ENCODE measurements at regions not wholly inside any gene's neighbourhood (a gene's known extent, or its start where the extent isn't known, plus 50 kb on each side); places are given as distances from the start of the nearest gene placed in this dataset.

DNA sequence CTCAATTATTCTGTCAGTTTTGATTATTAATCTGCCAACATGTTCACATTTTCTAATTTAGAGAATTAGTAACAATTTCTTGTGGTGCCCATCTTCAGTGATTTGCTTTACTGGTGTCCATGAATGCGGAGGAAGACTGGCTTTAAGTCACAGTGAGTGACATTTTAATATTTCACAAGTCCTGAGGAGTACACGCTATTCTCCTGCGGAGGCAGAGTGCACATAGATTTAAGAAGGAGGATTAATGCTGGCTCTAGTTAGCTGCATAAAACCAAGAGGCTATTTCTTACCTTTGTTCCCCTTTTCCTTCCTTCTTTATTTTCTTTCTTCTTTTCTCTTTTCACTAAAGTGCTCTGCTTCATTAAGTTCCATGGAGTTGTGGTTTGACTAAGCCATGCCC is 495.2 kb upstream of the IGFBP7 start:
- FAIRE-seq (no peak), DNase-seq (ENCODE audit: insufficient read length, low spot score) (no peak)
- TF ChIP-seq, protein P1, sequence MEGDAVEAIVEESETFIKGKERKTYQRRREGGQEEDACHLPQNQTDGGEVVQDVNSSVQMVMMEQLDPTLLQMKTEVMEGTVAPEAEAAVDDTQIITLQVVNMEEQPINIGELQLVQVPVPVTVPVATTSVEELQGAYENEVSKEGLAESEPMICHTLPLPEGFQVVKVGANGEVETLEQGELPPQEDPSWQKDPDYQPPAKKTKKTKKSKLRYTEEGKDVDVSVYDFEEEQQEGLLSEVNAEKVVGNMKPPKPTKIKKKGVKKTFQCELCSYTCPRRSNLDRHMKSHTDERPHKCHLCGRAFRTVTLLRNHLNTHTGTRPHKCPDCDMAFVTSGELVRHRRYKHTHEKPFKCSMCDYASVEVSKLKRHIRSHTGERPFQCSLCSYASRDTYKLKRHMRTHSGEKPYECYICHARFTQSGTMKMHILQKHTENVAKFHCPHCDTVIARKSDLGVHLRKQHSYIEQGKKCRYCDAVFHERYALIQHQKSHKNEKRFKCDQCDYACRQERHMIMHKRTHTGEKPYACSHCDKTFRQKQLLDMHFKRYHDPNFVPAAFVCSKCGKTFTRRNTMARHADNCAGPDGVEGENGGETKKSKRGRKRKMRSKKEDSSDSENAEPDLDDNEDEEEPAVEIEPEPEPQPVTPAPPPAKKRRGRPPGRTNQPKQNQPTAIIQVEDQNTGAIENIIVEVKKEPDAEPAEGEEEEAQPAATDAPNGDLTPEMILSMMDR (IDR thresholded peaks at IDR 0.05; ENCODE audit: insufficient read depth, missing control alignments): no peak

- TF ChIP-seq, protein P1 (IDR thresholded peaks at IDR 0.05; ENCODE audit: insufficient read depth, missing control alignments): no peak
- FAIRE-seq (no peak), DNase-seq (ENCODE audit: insufficient read length, low spot score) (no peak)
These were observed 492.0 kb upstream of the IGFBP7 start for GRCh38 chr4:57602141-57602540.

- no peak for DNase-seq (ENCODE audit: insufficient read length, low spot score)
- TF ChIP-seq, protein P1 (IDR thresholded peaks at IDR 0.05; ENCODE audit: insufficient read depth, missing control alignments): no peak
- no peak for FAIRE-seq
These were observed 480.9 kb upstream of the IGFBP7 start for GRCh38 chr4:57591073-57591472.

DNA sequence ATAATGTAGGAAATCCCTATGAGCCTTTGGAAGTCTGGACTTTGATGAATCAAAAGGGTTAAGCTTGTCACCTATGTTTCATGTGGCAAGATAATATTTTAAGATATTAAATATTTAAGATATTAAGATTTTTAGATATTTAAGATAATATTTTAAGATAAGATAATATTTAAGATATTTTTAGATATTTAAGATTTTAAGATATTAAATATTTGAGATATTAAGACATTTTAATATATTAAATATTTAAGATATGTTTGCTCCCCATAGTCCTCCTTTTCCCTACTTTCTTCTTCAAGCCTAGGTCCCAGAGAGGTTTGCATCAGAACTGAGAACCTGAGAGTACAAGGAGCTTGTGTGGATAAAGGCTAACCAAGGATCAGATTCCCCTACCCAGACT is 478.4 kb upstream of the IGFBP7 start:
- TF ChIP-seq, protein P1 (IDR thresholded peaks at IDR 0.05; ENCODE audit: insufficient read depth, missing control alignments): no peak
- no peak for FAIRE-seq
- DNase-seq (ENCODE audit: insufficient read length, low spot score): no peak

DNA sequence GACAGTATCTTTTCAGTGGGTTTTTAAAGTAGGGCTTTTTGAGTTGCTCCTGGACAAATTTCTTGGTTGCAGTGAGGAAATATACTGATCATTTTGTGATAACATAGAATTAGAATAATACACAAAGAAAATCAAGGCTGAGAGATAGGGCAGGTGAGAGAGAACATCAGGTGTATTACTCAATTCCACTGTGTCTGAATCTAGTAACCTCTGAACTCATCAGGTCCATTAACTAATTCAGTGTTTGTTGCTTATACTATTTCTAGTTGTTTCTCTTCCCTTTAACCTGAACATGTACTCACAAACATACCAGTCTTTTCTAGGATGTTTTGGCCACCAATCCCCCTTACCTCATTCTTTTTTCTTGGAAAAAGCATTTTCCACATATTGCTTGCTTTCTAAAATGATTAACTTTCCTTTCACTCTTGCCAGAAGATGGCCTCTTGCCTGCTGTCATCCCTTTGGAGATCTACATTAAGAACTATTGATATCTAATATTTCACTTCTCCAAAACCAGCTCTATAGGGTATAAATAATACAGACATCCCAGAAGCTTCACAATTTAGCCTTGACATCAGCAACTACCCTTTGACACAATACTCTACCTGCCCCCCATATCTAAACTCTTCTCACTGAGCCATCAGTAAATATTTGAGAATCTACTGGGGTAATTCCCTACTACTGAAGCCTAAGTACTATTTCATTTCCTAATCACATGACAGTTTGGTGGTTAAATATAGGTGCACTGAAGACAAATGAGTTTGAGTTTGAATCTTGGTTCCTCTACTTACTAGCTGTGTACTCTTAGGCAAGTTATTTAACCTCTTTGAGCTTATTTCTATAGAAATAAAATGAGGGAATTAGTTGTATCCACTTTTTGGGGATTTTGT is 470.8 kb upstream of the IGFBP7 start:
- no peak for DNase-seq (ENCODE audit: insufficient read length, low spot score)
- FAIRE-seq: no peak
- TF ChIP-seq, protein P1 (IDR thresholded peaks at IDR 0.05; ENCODE audit: insufficient read depth, missing control alignments): no peak

DNA sequence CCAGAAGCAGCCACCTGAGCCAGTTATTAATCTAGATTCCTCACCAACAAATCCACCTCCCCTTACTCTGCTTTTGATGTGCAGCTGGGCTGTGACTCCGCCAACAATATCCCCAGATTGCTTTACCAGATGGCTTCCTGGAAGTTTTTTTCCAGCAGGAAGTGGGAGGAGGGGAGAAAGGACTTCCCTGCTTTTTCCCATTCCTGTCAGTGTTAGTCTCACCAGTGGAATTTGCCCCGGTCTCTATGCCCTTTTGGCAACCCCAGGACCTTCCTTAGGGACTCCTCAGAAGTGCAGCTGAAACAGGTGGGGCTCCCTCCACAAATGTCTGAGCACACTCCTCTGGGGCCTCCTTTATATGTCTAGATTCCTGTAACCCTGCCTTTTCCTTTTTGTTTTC is 465.2 kb upstream of the IGFBP7 start:
- FAIRE-seq: no peak
- DNase-seq (ENCODE audit: insufficient read length, low spot score): no peak

More for the DNA sequence above, 465.2 kb upstream of the IGFBP7 start:
- TF ChIP-seq, protein P1 (IDR thresholded peaks at IDR 0.05; ENCODE audit: insufficient read depth, missing control alignments): no peak

Data from D721Med (cell line).